H9 (cell line): ENCODE measurements at regions not wholly inside any gene's neighbourhood (a gene's known extent, or its start where the extent isn't known, plus 50 kb on each side); places are given as distances from the start of the nearest gene placed in this dataset.

Source experiments
- DNase-seq: peaks from one replicate; pipeline ENCODE4 v3.0.0-alpha.2; 2017
- H2AFZ ChIP-seq: one replicate; pipeline ENCODE4 v1.6.1; 2013; ENCODE audit warnings: mild to moderate bottlenecking, low read length, control low read depth, moderate library complexity
- H2AK5ac ChIP-seq: 2 replicates; pipeline ENCODE4 v1.6.1; 2013; ENCODE audit warnings: low read length, control low read depth, mixed read lengths; ENCODE audit not compliant: insufficient read length
- H2BK120ac ChIP-seq: one replicate; pipeline ENCODE4 v1.6.1; 2013; ENCODE audit warnings: low read depth, mild to moderate bottlenecking, low read length, control low read depth, inconsistent platforms; ENCODE audit not compliant: poor library complexity, severe bottlenecking
- H2BK12ac ChIP-seq: 2 replicates; pipeline ENCODE4 v1.6.1; 2013; ENCODE audit warnings: low read length, control low read depth, mixed read lengths, low read depth; ENCODE audit not compliant: insufficient read length
- H2BK15ac ChIP-seq: 2 replicates; pipeline ENCODE4 v1.6.1; 2013; ENCODE audit warnings: low read depth, low read length, control low read depth
- H2BK20ac ChIP-seq: one replicate; pipeline ENCODE4 v1.6.1; 2013; ENCODE audit warnings: low read depth, mild to moderate bottlenecking, low read length, control low read depth, inconsistent platforms; ENCODE audit not compliant: poor library complexity, severe bottlenecking
- H2BK5ac ChIP-seq: 2 replicates; pipeline ENCODE4 v1.6.1; 2013; ENCODE audit warnings: low read length, control low read depth, mixed read lengths; ENCODE audit not compliant: insufficient read length
- H3K14ac ChIP-seq: 2 replicates; pipeline ENCODE4 v1.6.1; 2013; ENCODE audit warnings: low read length, control low read depth; ENCODE audit not compliant: insufficient read depth
- H3K18ac ChIP-seq: 2 replicates; pipeline ENCODE4 v1.6.1; 2013; ENCODE audit warnings: low read depth, mild to moderate bottlenecking, mixed read lengths, low read length, control low read depth; ENCODE audit not compliant: insufficient read length
- H3K23ac ChIP-seq: 2 replicates; pipeline ENCODE4 v1.6.1; 2013; ENCODE audit warnings: low read length, control low read depth, mixed read lengths, low read depth; ENCODE audit not compliant: insufficient read length
- H3K23me2 ChIP-seq: 2 replicates; pipeline ENCODE4 v1.6.1; 2013; ENCODE audit warnings: low read depth, mild to moderate bottlenecking, mixed read lengths, low read length, control low read depth; ENCODE audit not compliant: insufficient read length, poor library complexity, severe bottlenecking
- H3K27ac ChIP-seq: 2 replicates; pipeline ENCODE4 v1.5.1; 2013; ENCODE audit warnings: low read length, control low read depth, mixed read lengths, low read depth; ENCODE audit not compliant: insufficient read length
- H3K27me3 ChIP-seq: 2 replicates; pipeline ENCODE4 v1.6.1; 2013; ENCODE audit warnings: low read length, control low read depth, inconsistent platforms; ENCODE audit not compliant: insufficient read depth
- H3K4ac ChIP-seq: 2 replicates; pipeline ENCODE4 v1.6.1; 2013; ENCODE audit warnings: low read depth, mild to moderate bottlenecking, control low read depth, inconsistent platforms, low read length, moderate library complexity
- H3K4me1 ChIP-seq: 2 replicates; pipeline ENCODE4 v1.6.1; 2013; ENCODE audit warnings: low read length, control low read depth, inconsistent platforms; ENCODE audit not compliant: insufficient read depth
- H3K4me2 ChIP-seq: 2 replicates; pipeline ENCODE4 v1.6.1; 2013; ENCODE audit warnings: low read length, control low read depth, mixed read lengths; ENCODE audit not compliant: insufficient read length, insufficient read depth
- H3K56ac ChIP-seq: 2 replicates; pipeline ENCODE4 v1.6.1; 2013; ENCODE audit warnings: low read depth, mild to moderate bottlenecking, mixed read lengths, low read length, control low read depth; ENCODE audit not compliant: insufficient read length
- H3K79me1 ChIP-seq: 2 replicates; pipeline ENCODE4 v1.6.1; 2013; ENCODE audit warnings: low read depth, mild to moderate bottlenecking, moderate library complexity, low read length, control low read depth, inconsistent platforms; ENCODE audit not compliant: insufficient read depth, poor library complexity, severe bottlenecking
- H3K79me2 ChIP-seq: 2 replicates; pipeline ENCODE4 v1.6.1; 2013; ENCODE audit warnings: low read length, control low read depth, inconsistent platforms; ENCODE audit not compliant: insufficient read depth
- H3K9ac ChIP-seq: 2 replicates; pipeline ENCODE4 v1.6.1; 2013; ENCODE audit warnings: low read length, control low read depth, mixed read lengths; ENCODE audit not compliant: insufficient read length; ENCODE audit errors: extremely low read depth
- H3K9me3 ChIP-seq: one replicate; pipeline ENCODE4 v1.6.1; 2013; ENCODE audit warnings: low read depth, low read length, inconsistent platforms; ENCODE audit not compliant: control insufficient read depth
- H3T11ph ChIP-seq: one replicate; pipeline ENCODE4 v1.6.1; 2013; ENCODE audit warnings: mild to moderate bottlenecking, low read length, control low read depth, inconsistent platforms
- H4K20me1 ChIP-seq: one replicate; pipeline ENCODE4 v1.6.1; 2013; ENCODE audit not compliant: control insufficient read depth, insufficient read length, insufficient read depth
- H4K5ac ChIP-seq: 2 replicates; pipeline ENCODE4 v1.6.1; 2013; ENCODE audit warnings: low read depth, mild to moderate bottlenecking, mixed read lengths, low read length, control low read depth; ENCODE audit not compliant: insufficient read length
- H4K8ac ChIP-seq: replicated peaks from 2 replicates; pipeline ENCODE4 v1.6.1; 2013; ENCODE audit warnings: low read length, control low read depth, mixed read lengths, low read depth; ENCODE audit not compliant: insufficient read length
- H4K91ac ChIP-seq: 2 replicates; pipeline ENCODE4 v1.6.1; 2013; ENCODE audit warnings: low read depth, mild to moderate bottlenecking, moderate library complexity, mixed read lengths, low read length, control low read depth; ENCODE audit not compliant: insufficient read length
- H3K27ac Mint-ChIP-seq, 3 experiments: 2 replicates in 2 of 3; 3 replicates in 1 of 3; pipeline ENCODE4 v1.8.0; 2020 to 2021; ENCODE audit warnings: mixed read lengths in 3 of 3, mild to moderate bottlenecking in 1 of 3, moderate library complexity in 1 of 3
- H3K27me3 Mint-ChIP-seq: 2 replicates; pipeline ENCODE4 v1.8.0; 2021; ENCODE audit warnings: low read depth, mild to moderate bottlenecking, moderate library complexity, mixed read lengths
- H3K36me3 Mint-ChIP-seq, 3 experiments: 2 replicates in 2 of 3; 3 replicates in 1 of 3; pipeline ENCODE4 v1.8.0; 2020 to 2021; ENCODE audit warnings: low read depth in 3 of 3, mixed read lengths in 3 of 3; ENCODE audit not compliant: insufficient read depth in 1 of 3
- H3K4me1 Mint-ChIP-seq, 2 experiments: 2 replicates each; pipeline ENCODE4 v1.8.0; 2020; ENCODE audit warnings: mixed read lengths in 2 of 2
- H3K4me3 Mint-ChIP-seq, 2 experiments: 2 replicates in 1 of 2; 3 replicates in 1 of 2; pipeline ENCODE4 v1.8.0; 2020 to 2021; ENCODE audit warnings: mild to moderate bottlenecking in 2 of 2, mixed read lengths in 2 of 2, moderate library complexity in 1 of 2
- H3K9me3 Mint-ChIP-seq, 2 experiments: 2 replicates in 1 of 2; 3 replicates in 1 of 2; pipeline ENCODE4 v1.8.0; 2020; ENCODE audit warnings: mild to moderate bottlenecking in 2 of 2, mixed read lengths in 2 of 2, moderate library complexity in 1 of 2
- WGBS: extraction: QIAGEN DNeasy Blood & Tissue Kit; methylation state at CpG from one replicate; pipeline ENCODE4 v1.1.7; 2013; ENCODE audit warnings: missing lambda C conversion rate, low lambda C conversion rate, mixed read lengths; ENCODE audit not compliant: insufficient read length; ENCODE audit errors: extremely low coverage; 5-methylcytosine and 5-hydroxymethylcytosine counted together
- TF ChIP-seq, protein P1 (sequence below): fragments of 200-600 bp; sonication (generic); conservative IDR thresholded peaks from 3 replicates; pipeline ENCODE4 v1.8.0; 2021; ENCODE audit warnings: antibody characterized with exemption, mild to moderate bottlenecking

- Histone ChIP-seq H2AK5ac (no peak overlapping the region), H3K27me3 (no peaks in the 10 kb centered on the region), H2AFZ (no peak overlapping the region), H2BK20ac (no peak overlapping the region), H3K79me2 (no peaks in the 10 kb centered on the region), H4K8ac (no peak overlapping the region), H3K56ac (no peak overlapping the region), H3K14ac (no peak overlapping the region; the same call in 1 of the 2 replicates), H2BK15ac (no peak overlapping the region), H3K9me3 (no peaks in the 10 kb centered on the region), H3K18ac (no peak overlapping the region), H3K23me2 (no peaks in the 10 kb centered on the region), H3K27ac (no peak overlapping the region), H2BK12ac (no peak overlapping the region), H4K91ac (no peak overlapping the region), H3K4me2 (no peak overlapping the region), H3T11ph (no peak overlapping the region), H3K79me1 (no peaks in the 10 kb centered on the region), H3K4me1 (no peaks in the 10 kb centered on the region), H3K4ac (no peak overlapping the region), H4K5ac (no peak overlapping the region), H2BK5ac (no peak overlapping the region), H3K9ac (no peak overlapping the region), H3K23ac (no peak overlapping the region), H2BK120ac (no peak overlapping the region), H4K20me1 (no peaks in the 10 kb centered on the region)
- Mint-ChIP-seq H3K9me3 (peaks cover 28 to 29% of the 10 kb centered on the region in 2 experiments), H3K27ac (no peak overlapping the region; a peak in 1 of 7 replicates), H3K4me1 (no peaks in the 10 kb centered on the region), H3K4me3 (no peak overlapping the region), H3K27me3 (no peaks in the 10 kb centered on the region), H3K36me3 (peaks cover 5 to 30% (median 9%) of the 10 kb centered on the region in 3 experiments; a peak in 6 of 7 replicates)
- TF ChIP-seq, protein P1, sequence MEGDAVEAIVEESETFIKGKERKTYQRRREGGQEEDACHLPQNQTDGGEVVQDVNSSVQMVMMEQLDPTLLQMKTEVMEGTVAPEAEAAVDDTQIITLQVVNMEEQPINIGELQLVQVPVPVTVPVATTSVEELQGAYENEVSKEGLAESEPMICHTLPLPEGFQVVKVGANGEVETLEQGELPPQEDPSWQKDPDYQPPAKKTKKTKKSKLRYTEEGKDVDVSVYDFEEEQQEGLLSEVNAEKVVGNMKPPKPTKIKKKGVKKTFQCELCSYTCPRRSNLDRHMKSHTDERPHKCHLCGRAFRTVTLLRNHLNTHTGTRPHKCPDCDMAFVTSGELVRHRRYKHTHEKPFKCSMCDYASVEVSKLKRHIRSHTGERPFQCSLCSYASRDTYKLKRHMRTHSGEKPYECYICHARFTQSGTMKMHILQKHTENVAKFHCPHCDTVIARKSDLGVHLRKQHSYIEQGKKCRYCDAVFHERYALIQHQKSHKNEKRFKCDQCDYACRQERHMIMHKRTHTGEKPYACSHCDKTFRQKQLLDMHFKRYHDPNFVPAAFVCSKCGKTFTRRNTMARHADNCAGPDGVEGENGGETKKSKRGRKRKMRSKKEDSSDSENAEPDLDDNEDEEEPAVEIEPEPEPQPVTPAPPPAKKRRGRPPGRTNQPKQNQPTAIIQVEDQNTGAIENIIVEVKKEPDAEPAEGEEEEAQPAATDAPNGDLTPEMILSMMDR = no peak
- DNase-seq = no peak
- WGBS = no CpG with 5 or more reads among the region's 8 CpGs
Observed at GRCh38 chr9:26346942-26347477, 545.6 kb downstream of the CAAP1 start.
